CD4-positive, CD25-positive, alpha-beta regulatory T cell (primary cell): ENCODE measurements at regions not wholly inside any gene's neighbourhood (a gene's known extent, or its start where the extent isn't known, plus 50 kb on each side); places are given as distances from the start of the nearest gene placed in this dataset.

Source experiments
- ATAC-seq, 2 donors: fragments of 150-1000 bp; cut with Tn5 transposase; one replicate each; pipeline ENCODE4 v1.10.0; 2021; ENCODE audit warnings: low read depth in 2 of 2, moderate number of reproducible peaks in 2 of 2, moderate library complexity in 1 of 2
- DNase-seq, 3 donors: peaks; one replicate each; pipeline versions ENCODE4 v3.0.0 to v3.0.0-alpha.2; 2012 to 2022; ENCODE audit warnings: mixed read lengths in 1 of 3
- H3K27ac ChIP-seq: one replicate; pipeline ENCODE4 v1.7.0; 2013; ENCODE audit warnings: mild to moderate bottlenecking, low read length; ENCODE audit not compliant: insufficient read depth, poor library complexity, severe bottlenecking
- H3K27me3 ChIP-seq: one replicate; pipeline ENCODE4 v1.7.0; 2013; ENCODE audit warnings: low read length; ENCODE audit not compliant: control insufficient read depth, insufficient read depth
- H3K36me3 ChIP-seq: one replicate; pipeline ENCODE4 v1.7.0; 2013; ENCODE audit warnings: mild to moderate bottlenecking, low read length, moderate library complexity; ENCODE audit not compliant: control insufficient read depth, insufficient read depth
- H3K4me1 ChIP-seq: 2 replicates; pipeline ENCODE4 v1.7.0; 2013; ENCODE audit warnings: mild to moderate bottlenecking, low read length; ENCODE audit not compliant: insufficient read depth, control insufficient read depth, poor library complexity, severe bottlenecking
- H3K4me3 ChIP-seq: one replicate; pipeline ENCODE4 v1.7.0; 2013; ENCODE audit warnings: low read depth, mild to moderate bottlenecking, low read length, moderate library complexity
- H3K9me3 ChIP-seq, 2 experiments: 1 replicate in 1 of 2; 2 replicates in 1 of 2; pipeline ENCODE4 v1.7.0; 2013; ENCODE audit warnings: low read length in 2 of 2, mild to moderate bottlenecking in 1 of 2, moderate library complexity in 1 of 2; ENCODE audit not compliant: control insufficient read depth in 2 of 2
- H3K27ac Mint-ChIP-seq, 3 donors: one replicate each; pipeline ENCODE4 v1.8.0; 2020 to 2022; ENCODE audit warnings: mild to moderate bottlenecking in 3 of 3, mixed read lengths in 3 of 3, moderate library complexity in 2 of 3
- H3K27me3 Mint-ChIP-seq: one replicate; pipeline ENCODE4 v1.8.0; 2022; ENCODE audit warnings: mild to moderate bottlenecking, mixed read lengths
- H3K36me3 Mint-ChIP-seq: one replicate; pipeline ENCODE4 v1.8.0; 2020; ENCODE audit warnings: mixed read lengths
- H3K4me1 Mint-ChIP-seq, 4 donors: one replicate each; pipeline ENCODE4 v1.8.0; 2020 to 2022; ENCODE audit warnings: mixed read lengths in 4 of 4, mild to moderate bottlenecking in 1 of 4
- H3K4me3 Mint-ChIP-seq, 4 donors: one replicate each; pipeline ENCODE4 v1.8.0; 2020 to 2022; ENCODE audit warnings: mild to moderate bottlenecking in 4 of 4, mixed read lengths in 4 of 4, moderate library complexity in 3 of 4
- H3K9me3 Mint-ChIP-seq, 7 donors: one replicate each; pipeline ENCODE4 v1.8.0; 2020 to 2022; ENCODE audit warnings: mixed read lengths in 7 of 7, mild to moderate bottlenecking in 3 of 7, moderate library complexity in 2 of 7

DNA sequence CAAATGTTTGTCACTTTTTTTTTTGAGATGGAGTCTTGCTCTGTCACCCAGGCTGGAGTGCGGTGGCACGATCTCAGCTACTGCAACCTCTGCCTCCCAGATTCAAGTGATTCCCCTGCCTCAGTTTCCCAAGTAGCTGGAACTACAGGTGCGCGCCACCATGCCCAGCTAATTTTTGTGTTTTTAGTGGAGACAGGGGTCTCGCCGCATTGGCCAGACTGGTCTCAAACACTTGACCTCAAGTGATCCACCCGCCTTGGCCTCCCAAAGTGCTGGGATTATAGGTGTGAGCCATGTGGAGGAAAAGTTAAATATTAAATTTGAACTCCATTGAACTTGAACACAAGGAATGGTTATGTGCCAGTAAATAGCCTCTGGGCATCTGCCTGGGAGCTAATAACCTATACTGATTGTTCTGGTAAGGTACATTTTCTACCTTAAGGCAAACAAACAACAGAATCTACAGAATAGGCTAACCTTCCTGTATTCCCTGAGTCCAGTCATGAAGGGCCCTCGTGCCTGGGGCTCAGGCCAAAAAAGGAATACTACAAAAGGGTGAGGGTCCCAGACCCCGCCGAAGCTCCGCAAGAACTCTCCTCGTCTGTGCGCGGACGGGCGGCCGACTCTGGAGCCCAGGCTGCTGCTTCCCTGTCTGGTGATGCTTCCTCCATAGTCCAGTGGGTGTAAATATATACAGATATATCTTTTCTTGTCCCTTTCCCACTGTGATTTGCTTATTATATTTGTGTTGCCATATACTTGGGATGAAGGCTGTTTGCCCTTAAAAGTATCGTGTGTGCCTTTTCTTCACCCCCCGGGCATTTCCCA is 74.0 kb upstream of the EIF5 start:
- H3K4me1 Mint-ChIP-seq, result peaks cover 0 to 7% (median 3%) of the 10 kb centered on the region in 4 donors
- peak overlapping the region in 2 of 4 donors; percentile 16 to 42 for H3K4me3 Mint-ChIP-seq
- peaks cover 40% of the 10 kb centered on the region for H3K27me3 Mint-ChIP-seq
- no peak for DNase-seq
- Histone ChIP-seq H3K27ac (no peak overlapping the region), H3K9me3 (no peaks in the 10 kb centered on the region), H3K27me3 (peaks cover 2% of the 10 kb centered on the region), H3K36me3 (no peaks in the 10 kb centered on the region), H3K4me3 (peak overlapping the region; percentile 47), H3K4me1 (no peaks in the 10 kb centered on the region)
- no peaks in the 10 kb centered on the region for H3K36me3 Mint-ChIP-seq
- no peak for ATAC-seq
- H3K9me3 Mint-ChIP-seq, result no peaks in the 10 kb centered on the region
- H3K27ac Mint-ChIP-seq, result no peak overlapping the region

DNA sequence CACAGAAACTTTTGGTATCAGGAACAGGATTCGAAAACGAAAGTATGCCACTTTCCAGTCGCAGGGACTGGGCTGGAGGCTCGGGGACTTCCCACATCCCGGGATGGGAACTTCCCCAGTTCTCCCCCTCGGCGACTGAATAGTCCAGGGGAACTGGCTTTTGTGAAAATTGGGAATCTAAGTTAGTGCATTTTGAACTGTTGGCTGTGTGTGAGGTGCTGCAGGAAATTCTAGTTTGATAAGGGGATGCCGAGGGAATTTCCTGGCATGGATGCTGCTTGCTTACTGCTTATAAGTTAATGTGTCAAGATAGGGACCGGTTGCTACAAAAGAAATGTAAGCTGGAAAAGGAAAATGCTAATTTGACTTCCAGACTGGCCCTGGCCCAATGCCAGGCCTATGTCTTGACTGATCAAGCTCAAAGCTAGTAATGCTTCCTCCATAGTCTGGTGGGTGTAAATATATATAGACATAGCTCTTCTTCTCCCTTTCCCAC is 73.4 kb upstream of the EIF5 start:
- H3K36me3 Mint-ChIP-seq, result no peaks in the 10 kb centered on the region

DNA sequence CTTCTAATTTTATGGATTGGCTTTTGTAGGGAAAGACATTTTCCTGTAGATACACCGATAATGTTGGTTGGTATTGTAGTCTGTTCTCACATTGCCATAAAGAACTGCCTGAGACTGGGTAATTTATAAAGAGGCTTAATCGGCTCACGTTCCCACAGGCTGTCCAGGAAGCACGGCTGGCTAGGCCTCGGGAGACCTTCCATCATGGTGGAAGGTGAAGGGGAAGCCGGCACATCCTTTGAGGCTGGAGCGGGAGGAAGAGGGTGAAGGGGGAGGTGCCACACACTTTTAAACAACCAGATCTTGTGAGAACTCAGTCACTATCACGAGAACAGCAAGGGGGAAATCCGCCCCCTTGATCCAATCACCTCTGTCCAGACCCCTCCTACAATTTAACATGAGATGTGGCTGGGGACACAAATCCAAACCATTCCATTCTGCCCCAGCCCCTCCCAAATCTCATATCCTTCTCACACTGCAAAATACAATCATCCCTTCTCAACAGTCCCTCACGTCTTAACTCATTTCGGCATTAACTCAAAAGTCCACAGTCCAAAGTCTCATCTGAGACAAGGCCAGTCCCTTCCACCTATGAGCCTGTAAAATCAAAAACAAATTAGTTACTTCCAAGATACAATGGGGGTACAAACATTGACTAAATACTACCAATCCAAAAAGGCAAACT is 66.7 kb upstream of the EIF5 start:
- Histone ChIP-seq H3K4me1 (no peaks in the 10 kb centered on the region), H3K9me3 (no peaks in the 10 kb centered on the region), H3K36me3 (no peaks in the 10 kb centered on the region), H3K27me3 (peaks cover 3% of the 10 kb centered on the region), H3K4me3 (no peak overlapping the region), H3K27ac (no peak overlapping the region)
- Mint-ChIP-seq H3K27ac (no peak overlapping the region), H3K4me1 (no peaks in the 10 kb centered on the region), H3K9me3 (peaks cover 0 to 1% (median 0%) of the 10 kb centered on the region in 7 donors), H3K4me3 (no peak overlapping the region), H3K27me3 (peaks cover 45% of the 10 kb centered on the region), H3K36me3 (no peaks in the 10 kb centered on the region)
- ATAC-seq, result no peak
- DNase-seq, result no peak

More for the DNA sequence above, 73.4 kb upstream of the EIF5 start:
- Histone ChIP-seq H3K4me3 (peak overlapping the region; percentile 47), H3K9me3 (no peaks in the 10 kb centered on the region), H3K27ac (no peak overlapping the region), H3K4me1 (no peaks in the 10 kb centered on the region), H3K36me3 (no peaks in the 10 kb centered on the region), H3K27me3 (peaks cover 2% of the 10 kb centered on the region)
- Mint-ChIP-seq H3K9me3 (no peaks in the 10 kb centered on the region), H3K27me3 (peaks cover 41% of the 10 kb centered on the region), H3K4me3 (peak overlapping the region in 3 of 4 donors; percentile 16 to 75 (median 42)), H3K4me1 (peaks cover 0 to 7% (median 3%) of the 10 kb centered on the region in 4 donors), H3K27ac (no peak overlapping the region)
- ATAC-seq, result no peak
- DNase-seq, result no peak

DNA sequence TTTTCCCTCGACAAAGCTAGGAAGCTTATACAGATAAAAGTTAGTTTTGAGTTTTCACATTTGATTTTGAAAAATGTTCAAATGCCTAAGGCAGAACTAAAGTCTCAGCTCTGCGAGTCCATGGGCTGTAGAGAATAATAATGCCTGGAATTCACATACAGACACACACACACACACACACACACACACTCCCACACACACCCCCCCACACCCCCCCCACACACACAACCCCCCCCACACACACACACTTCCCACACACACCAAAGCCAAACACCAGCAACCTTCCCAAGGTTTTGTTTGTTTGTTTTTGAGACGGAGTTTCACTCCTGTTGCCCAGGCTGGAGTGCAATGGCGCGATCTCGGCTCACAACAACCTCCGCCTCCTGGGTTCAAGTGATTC is 62.8 kb upstream of the EIF5 start:
- no peaks in the 10 kb centered on the region for H3K9me3 ChIP-seq
- Mint-ChIP-seq H3K4me1 (peaks cover 0 to 2% (median 0%) of the 10 kb centered on the region in 4 donors), H3K36me3 (no peaks in the 10 kb centered on the region), H3K4me3 (no peak overlapping the region), H3K27ac (no peak overlapping the region), H3K27me3 (peaks cover 54% of the 10 kb centered on the region), H3K9me3 (peaks cover 0 to 3% (median 0%) of the 10 kb centered on the region in 7 donors)
- no peak overlapping the region for H3K4me3 ChIP-seq
- DNase-seq (no peak), ATAC-seq (no peak)
- peaks cover 12% of the 10 kb centered on the region for H3K27me3 ChIP-seq
- H3K4me1 ChIP-seq, result no peaks in the 10 kb centered on the region
- no peak overlapping the region for H3K27ac ChIP-seq
- no peaks in the 10 kb centered on the region for H3K36me3 ChIP-seq

DNA sequence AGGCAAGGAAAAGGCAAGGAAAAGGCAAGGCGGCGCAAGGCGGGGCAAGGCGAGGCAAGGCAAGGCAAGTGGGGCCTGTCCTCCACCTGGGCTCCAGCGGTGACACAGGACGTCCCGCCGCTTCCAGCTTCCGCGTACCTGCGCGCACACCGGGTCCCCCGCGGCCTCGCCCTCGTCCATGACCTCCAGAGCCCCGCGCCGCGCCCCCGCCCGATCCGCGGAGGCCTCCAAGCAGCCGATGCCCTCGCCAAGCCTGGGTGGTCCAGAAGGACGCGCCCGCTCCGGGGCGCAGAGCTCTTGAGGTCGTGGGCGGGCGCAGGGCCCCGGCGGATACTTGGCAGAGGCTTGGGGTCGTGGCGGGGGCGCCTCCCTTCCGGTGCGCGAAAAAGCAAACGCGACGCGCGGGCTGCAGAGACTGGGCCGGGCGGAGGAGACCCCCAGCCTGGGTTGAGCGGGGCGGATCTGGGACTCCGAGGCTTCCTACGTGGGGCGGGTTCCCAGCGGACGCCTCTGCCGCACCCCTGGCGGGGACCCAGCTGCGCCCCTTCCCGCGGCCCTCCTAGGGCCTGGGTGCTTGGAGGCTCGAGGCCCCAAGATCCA is 60.8 kb upstream of the EIF5 start:
- DNase-seq (no peak), ATAC-seq (no peak)
- Histone ChIP-seq H3K36me3 (no peaks in the 10 kb centered on the region), H3K27me3 (peaks cover 16% of the 10 kb centered on the region), H3K9me3 (no peaks in the 10 kb centered on the region), H3K27ac (no peak overlapping the region), H3K4me1 (no peaks in the 10 kb centered on the region), H3K4me3 (no peak overlapping the region)
- no peak overlapping the region for H3K4me3 Mint-ChIP-seq
- H3K27ac Mint-ChIP-seq, result no peak overlapping the region
- H3K4me1 Mint-ChIP-seq, result peaks cover 0 to 2% (median 0%) of the 10 kb centered on the region in 4 donors
- peaks cover 0 to 3% (median 0%) of the 10 kb centered on the region in 7 donors for H3K9me3 Mint-ChIP-seq
- no peaks in the 10 kb centered on the region for H3K36me3 Mint-ChIP-seq
- H3K27me3 Mint-ChIP-seq, result peaks cover 59% of the 10 kb centered on the region

DNA sequence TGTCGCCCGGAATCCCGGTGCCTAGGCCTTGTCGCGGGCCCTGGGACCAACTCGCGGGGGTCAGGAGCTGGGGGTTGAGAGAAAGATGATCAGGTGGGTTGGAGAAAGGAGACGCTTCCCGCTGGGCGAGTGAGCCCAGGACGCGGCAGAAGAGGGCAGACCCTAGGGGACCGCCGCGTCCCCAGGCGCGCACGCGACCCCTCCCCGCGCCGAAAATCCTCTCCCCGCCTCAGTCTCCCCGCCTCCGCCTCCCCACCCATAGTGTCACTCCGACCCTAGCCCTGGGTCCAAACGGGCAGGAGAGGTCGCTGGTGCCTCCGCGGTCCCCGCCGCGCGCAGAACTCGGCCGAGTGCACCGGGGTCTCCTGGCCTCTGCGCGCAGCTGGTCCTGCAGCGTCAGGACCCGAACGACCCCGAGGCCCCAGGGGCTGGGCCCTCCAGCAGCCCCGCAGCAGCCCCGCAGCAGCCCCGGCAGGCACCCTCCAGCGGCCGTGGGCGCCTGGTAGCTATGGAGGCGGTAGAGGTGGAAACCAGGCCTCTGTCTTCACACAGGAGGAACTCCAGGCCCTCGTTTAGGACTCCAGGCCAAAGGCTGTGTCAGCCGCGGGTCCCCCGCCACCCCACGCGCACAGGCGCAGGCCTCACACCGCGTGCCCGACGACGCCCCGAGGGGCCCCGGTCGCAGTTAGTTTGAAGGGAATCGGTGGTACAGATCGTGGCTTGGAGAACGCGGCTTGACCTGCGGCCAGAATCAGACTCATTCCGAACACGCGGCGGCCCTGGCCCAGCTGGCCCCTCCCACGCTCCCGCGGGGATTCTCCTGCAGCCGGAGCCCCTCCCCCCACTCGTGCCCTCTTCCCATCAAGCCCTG is 60.1 kb upstream of the EIF5 start:
- peaks cover 59% of the 10 kb centered on the region for H3K27me3 Mint-ChIP-seq
- H3K36me3 Mint-ChIP-seq, result no peaks in the 10 kb centered on the region
- peaks cover 16% of the 10 kb centered on the region for H3K27me3 ChIP-seq
- ATAC-seq, result no peak
- peaks cover 0 to 2% (median 0%) of the 10 kb centered on the region in 4 donors for H3K4me1 Mint-ChIP-seq
- peaks cover 0 to 3% (median 0%) of the 10 kb centered on the region in 7 donors for H3K9me3 Mint-ChIP-seq
- no peaks in the 10 kb centered on the region for H3K36me3 ChIP-seq
- H3K4me3 Mint-ChIP-seq, result no peak overlapping the region
- DNase-seq, result no peak
- H3K27ac Mint-ChIP-seq, result no peak overlapping the region
- H3K9me3 ChIP-seq, result no peaks in the 10 kb centered on the region
- H3K4me3 ChIP-seq, result no peak overlapping the region
- no peak overlapping the region for H3K27ac ChIP-seq
- no peaks in the 10 kb centered on the region for H3K4me1 ChIP-seq

DNA sequence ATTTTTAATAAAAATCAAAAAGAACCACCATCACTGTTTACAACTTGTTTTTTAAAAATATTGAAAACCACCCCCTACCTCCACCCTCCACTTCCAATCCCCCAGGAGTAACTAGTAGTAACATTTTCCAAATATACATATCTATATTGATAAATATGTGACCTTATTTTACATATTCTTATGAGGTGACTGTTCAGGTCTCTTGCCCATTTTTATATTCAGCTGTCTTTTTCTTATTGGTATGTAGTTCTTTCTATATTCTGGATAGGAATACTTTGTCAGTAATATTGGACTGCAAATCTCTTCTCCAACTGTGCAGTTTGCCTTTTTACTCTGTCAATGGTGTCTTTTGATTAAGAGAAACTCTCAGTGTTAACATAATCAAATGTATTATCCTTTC is 59.0 kb upstream of the EIF5 start:
- peaks cover 0 to 3% (median 0%) of the 10 kb centered on the region in 7 donors for H3K9me3 Mint-ChIP-seq
- H3K27ac Mint-ChIP-seq, result no peak overlapping the region
- H3K9me3 ChIP-seq, result no peaks in the 10 kb centered on the region
- H3K4me1 Mint-ChIP-seq, result peaks cover 0 to 4% (median 3%) of the 10 kb centered on the region in 4 donors
- peaks cover 16% of the 10 kb centered on the region for H3K27me3 ChIP-seq
- ATAC-seq, result no peak
- no peak overlapping the region for H3K27ac ChIP-seq
- peaks cover 59% of the 10 kb centered on the region for H3K27me3 Mint-ChIP-seq
- no peaks in the 10 kb centered on the region for H3K36me3 Mint-ChIP-seq
- H3K4me3 ChIP-seq, result no peak overlapping the region
- H3K36me3 ChIP-seq, result no peaks in the 10 kb centered on the region
- peaks cover 3% of the 10 kb centered on the region for H3K4me1 ChIP-seq
- DNase-seq, result no peak
- no peak overlapping the region for H3K4me3 Mint-ChIP-seq
